ENCODE measurements at regions not wholly inside any gene's neighbourhood (a gene's known extent, or its start where the extent isn't known, plus 50 kb on each side); places are given as distances from the start of the nearest gene placed in this dataset.

DNA sequence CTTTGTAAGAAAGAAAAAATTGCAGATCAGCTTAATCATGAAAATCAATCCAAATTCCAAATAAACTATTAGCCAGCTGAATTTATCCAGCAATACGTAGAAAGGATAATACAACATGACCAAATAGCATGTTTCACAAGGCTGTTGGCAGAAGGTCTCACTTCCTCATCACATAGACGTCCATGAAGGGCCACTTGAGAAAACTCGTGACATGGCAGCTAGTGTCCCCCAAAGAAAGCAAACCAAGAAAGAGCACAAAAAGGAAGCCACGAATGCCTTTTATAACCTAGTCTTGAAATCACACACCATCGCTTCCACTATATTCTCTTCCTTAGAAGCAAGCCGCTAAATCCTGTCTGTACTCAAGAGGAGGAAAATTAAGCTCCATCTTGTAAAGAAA lies 105.6 kb upstream of the NRBF2 start:
- H3K9me3 ChIP-seq (ENCODE audit: insufficient read depth, low read depth, low read length), result no peaks in the 10 kb centered on the region
- H3K27ac ChIP-seq (ENCODE audit: low read depth, low read length), result no peak overlapping the region
- Mint-ChIP-seq H3K4me1 (ENCODE audit: low read depth, unreplicated experiment) (no peaks in the 10 kb centered on the region), H3K27me3 (ENCODE audit: low read depth, unreplicated experiment) (no peaks in the 10 kb centered on the region), H3K4me3 (ENCODE audit: unreplicated experiment) (no peak overlapping the region), H3K36me3 (ENCODE audit: low read depth, unreplicated experiment) (no peaks in the 10 kb centered on the region), H3K9me3 (ENCODE audit: unreplicated experiment) (no peaks in the 10 kb centered on the region), H3K27ac (ENCODE audit: unreplicated experiment) (no peak overlapping the region)
- H3K27me3 ChIP-seq (ENCODE audit: insufficient read depth, low read length), result no peaks in the 10 kb centered on the region
- H2AFZ ChIP-seq (ENCODE audit: low read depth, low read length), result no peak overlapping the region
- no peaks in the 10 kb centered on the region for H3K4me1 ChIP-seq (ENCODE audit: insufficient read depth, low read length)
- H3K36me3 ChIP-seq (ENCODE audit: insufficient read depth, low read length), result no peaks in the 10 kb centered on the region
- H3K4me2 ChIP-seq (ENCODE audit: low read length), result no peak overlapping the region
- no peak for DNase-seq (ENCODE audit: low read depth)
- H3K9ac ChIP-seq (ENCODE audit: low read length), result no peak overlapping the region
- H3K4me3 ChIP-seq (ENCODE audit: insufficient read depth, low read depth, low read length), result no peak overlapping the region
- TF ChIP-seq EZH2 (IDR thresholded peaks at IDR 0.05; ENCODE audit: insufficient read depth, low read length), result no peak
- TF ChIP-seq, protein P1, sequence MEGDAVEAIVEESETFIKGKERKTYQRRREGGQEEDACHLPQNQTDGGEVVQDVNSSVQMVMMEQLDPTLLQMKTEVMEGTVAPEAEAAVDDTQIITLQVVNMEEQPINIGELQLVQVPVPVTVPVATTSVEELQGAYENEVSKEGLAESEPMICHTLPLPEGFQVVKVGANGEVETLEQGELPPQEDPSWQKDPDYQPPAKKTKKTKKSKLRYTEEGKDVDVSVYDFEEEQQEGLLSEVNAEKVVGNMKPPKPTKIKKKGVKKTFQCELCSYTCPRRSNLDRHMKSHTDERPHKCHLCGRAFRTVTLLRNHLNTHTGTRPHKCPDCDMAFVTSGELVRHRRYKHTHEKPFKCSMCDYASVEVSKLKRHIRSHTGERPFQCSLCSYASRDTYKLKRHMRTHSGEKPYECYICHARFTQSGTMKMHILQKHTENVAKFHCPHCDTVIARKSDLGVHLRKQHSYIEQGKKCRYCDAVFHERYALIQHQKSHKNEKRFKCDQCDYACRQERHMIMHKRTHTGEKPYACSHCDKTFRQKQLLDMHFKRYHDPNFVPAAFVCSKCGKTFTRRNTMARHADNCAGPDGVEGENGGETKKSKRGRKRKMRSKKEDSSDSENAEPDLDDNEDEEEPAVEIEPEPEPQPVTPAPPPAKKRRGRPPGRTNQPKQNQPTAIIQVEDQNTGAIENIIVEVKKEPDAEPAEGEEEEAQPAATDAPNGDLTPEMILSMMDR (IDR thresholded peaks at IDR 0.05; ENCODE audit: insufficient read depth, low read depth, low read length), result no peak
- H4K20me1 ChIP-seq (ENCODE audit: insufficient read depth, low read length), result no peaks in the 10 kb centered on the region
- H3K79me2 ChIP-seq (ENCODE audit: insufficient read depth, low read length), result no peaks in the 10 kb centered on the region
- FAIRE-seq, result no peak

DNA sequence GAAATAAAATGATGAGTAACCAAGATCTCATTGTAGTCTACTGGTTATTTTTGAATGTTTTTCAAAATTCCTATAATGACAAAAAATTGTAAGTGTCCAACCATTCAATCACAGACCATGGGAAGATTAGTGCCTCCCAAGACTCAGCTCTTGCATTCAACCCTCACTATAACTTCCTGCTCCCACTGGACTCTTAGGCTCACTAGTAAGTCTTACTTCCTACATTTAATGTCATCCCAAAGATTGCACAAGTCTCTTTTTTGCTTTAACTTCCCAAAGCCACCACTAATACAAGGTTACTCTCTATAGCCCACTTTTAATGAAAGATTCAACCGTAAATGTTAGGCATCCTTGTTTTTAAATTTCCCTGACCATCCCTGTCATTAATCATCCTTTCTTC lies 111.9 kb upstream of the NRBF2 start:
- Histone ChIP-seq H3K4me1 (ENCODE audit: insufficient read depth, low read length) (no peaks in the 10 kb centered on the region), H3K36me3 (ENCODE audit: insufficient read depth, low read length) (no peaks in the 10 kb centered on the region), H3K79me2 (ENCODE audit: insufficient read depth, low read length) (no peaks in the 10 kb centered on the region), H3K9ac (ENCODE audit: low read length) (no peak overlapping the region), H3K27ac (ENCODE audit: low read depth, low read length) (no peak overlapping the region), H3K4me3 (ENCODE audit: insufficient read depth, low read depth, low read length) (no peak overlapping the region), H4K20me1 (ENCODE audit: insufficient read depth, low read length) (no peaks in the 10 kb centered on the region), H3K4me2 (ENCODE audit: low read length) (no peak overlapping the region), H3K27me3 (ENCODE audit: insufficient read depth, low read length) (no peaks in the 10 kb centered on the region), H3K9me3 (ENCODE audit: insufficient read depth, low read depth, low read length) (no peaks in the 10 kb centered on the region), H2AFZ (ENCODE audit: low read depth, low read length) (no peak overlapping the region)
- H3K27ac Mint-ChIP-seq (ENCODE audit: unreplicated experiment), result no peak overlapping the region
- no peak for DNase-seq (ENCODE audit: low read depth)
- no peaks in the 10 kb centered on the region for H3K27me3 Mint-ChIP-seq (ENCODE audit: low read depth, unreplicated experiment)
- no peak for FAIRE-seq
- H3K36me3 Mint-ChIP-seq (ENCODE audit: low read depth, unreplicated experiment), result no peaks in the 10 kb centered on the region
- TF ChIP-seq, protein P1 (IDR thresholded peaks at IDR 0.05; ENCODE audit: insufficient read depth, low read depth, low read length), result no peak
- TF ChIP-seq EZH2 (IDR thresholded peaks at IDR 0.05; ENCODE audit: insufficient read depth, low read length), result no peak
- no peaks in the 10 kb centered on the region for H3K9me3 Mint-ChIP-seq (ENCODE audit: unreplicated experiment)
- H3K4me3 Mint-ChIP-seq (ENCODE audit: unreplicated experiment), result no peak overlapping the region
- H3K4me1 Mint-ChIP-seq (ENCODE audit: low read depth, unreplicated experiment), result no peaks in the 10 kb centered on the region

DNA sequence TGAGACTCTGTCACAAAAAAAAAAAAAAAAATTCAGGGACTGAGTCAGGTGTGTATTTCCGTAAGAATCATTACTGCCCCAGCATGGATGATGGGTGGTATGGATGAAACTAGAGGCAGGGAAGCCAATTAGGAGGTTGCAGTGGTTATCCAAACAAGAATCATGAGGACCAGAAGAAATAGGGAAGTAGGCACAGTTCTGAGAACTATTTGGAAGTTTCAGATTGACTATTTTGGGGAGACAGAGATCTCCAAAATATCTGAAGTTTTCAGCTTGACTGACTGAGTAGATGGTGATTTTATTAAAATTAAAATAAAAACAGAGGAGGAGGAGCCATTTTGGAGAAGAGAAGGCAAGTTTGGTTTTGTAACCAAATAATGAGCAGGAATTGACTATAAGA lies 119.4 kb upstream of the NRBF2 start:
- Mint-ChIP-seq H3K4me1 (ENCODE audit: low read depth, unreplicated experiment) (no peaks in the 10 kb centered on the region), H3K9me3 (ENCODE audit: unreplicated experiment) (peaks cover 3% of the 10 kb centered on the region), H3K4me3 (ENCODE audit: unreplicated experiment) (no peak overlapping the region), H3K27me3 (ENCODE audit: low read depth, unreplicated experiment) (peaks cover 3% of the 10 kb centered on the region), H3K27ac (ENCODE audit: unreplicated experiment) (no peak overlapping the region), H3K36me3 (ENCODE audit: low read depth, unreplicated experiment) (no peaks in the 10 kb centered on the region)
- Histone ChIP-seq H3K27ac (ENCODE audit: low read depth, low read length) (no peak overlapping the region), H3K4me1 (ENCODE audit: insufficient read depth, low read length) (no peaks in the 10 kb centered on the region), H4K20me1 (ENCODE audit: insufficient read depth, low read length) (no peaks in the 10 kb centered on the region), H3K4me3 (ENCODE audit: insufficient read depth, low read depth, low read length) (no peak overlapping the region), H3K27me3 (ENCODE audit: insufficient read depth, low read length) (no peaks in the 10 kb centered on the region), H3K9me3 (ENCODE audit: insufficient read depth, low read depth, low read length) (no peaks in the 10 kb centered on the region), H2AFZ (ENCODE audit: low read depth, low read length) (no peak overlapping the region), H3K4me2 (ENCODE audit: low read length) (no peak overlapping the region), H3K79me2 (ENCODE audit: insufficient read depth, low read length) (no peaks in the 10 kb centered on the region), H3K36me3 (ENCODE audit: insufficient read depth, low read length) (no peaks in the 10 kb centered on the region), H3K9ac (ENCODE audit: low read length) (no peak overlapping the region)
- TF ChIP-seq, protein P1 (IDR thresholded peaks at IDR 0.05; ENCODE audit: insufficient read depth, low read depth, low read length), result no peak
- TF ChIP-seq EZH2 (IDR thresholded peaks at IDR 0.05; ENCODE audit: insufficient read depth, low read length), result no peak
- no peak for FAIRE-seq
- DNase-seq (ENCODE audit: low read depth), result no peak
